Liver (tissue), 7 donors: ENCODE measurements at regions not wholly inside any gene's neighbourhood (a gene's known extent, or its start where the extent isn't known, plus 50 kb on each side); places are given as distances from the start of the nearest gene placed in this dataset.

Experiments
- DNase-seq: peaks from one replicate; pipeline ENCODE4 v3.0.0-alpha.2; 2017; ENCODE audit warnings: low spot score
- H3K27ac ChIP-seq, 2 donors: one replicate each; pipeline ENCODE4 v1.7.0; 2013; ENCODE audit warnings: inconsistent platforms in 2 of 2, low read length in 2 of 2, control low read depth in 1 of 2, low read depth in 1 of 2, mild to moderate bottlenecking in 1 of 2
- H3K27me3 ChIP-seq, 4 donors: one replicate each; pipeline versions ENCODE4 v1.6.1 to v1.7.0; 2013; ENCODE audit warnings: low read length in 3 of 4, inconsistent platforms in 1 of 4, mild to moderate bottlenecking in 1 of 4, moderate library complexity in 1 of 4; ENCODE audit not compliant: control insufficient read depth in 4 of 4, insufficient read depth in 4 of 4
- H3K36me3 ChIP-seq, 4 donors: one replicate each; pipeline versions ENCODE4 v1.6.1 to v1.7.0; 2013; ENCODE audit warnings: low read length in 3 of 4, mild to moderate bottlenecking in 3 of 4, low read depth in 1 of 4, moderate library complexity in 1 of 4; ENCODE audit not compliant: control insufficient read depth in 4 of 4, insufficient read depth in 3 of 4
- H3K4me1 ChIP-seq, 4 donors: one replicate each; pipeline versions ENCODE4 v1.6.1 to v1.7.0; 2013; ENCODE audit warnings: low read length in 3 of 4, mild to moderate bottlenecking in 3 of 4, moderate library complexity in 1 of 4; ENCODE audit not compliant: control insufficient read depth in 4 of 4, insufficient read depth in 4 of 4
- H3K4me3 ChIP-seq, 3 donors: one replicate each; pipeline versions ENCODE4 v1.6.1 to v1.7.0; 2013; ENCODE audit warnings: low read length in 3 of 3, control low read depth in 1 of 3, low read depth in 1 of 3, mild to moderate bottlenecking in 1 of 3
- H3K9ac ChIP-seq, 2 donors: one replicate each; pipeline ENCODE4 v1.7.0; 2013; ENCODE audit warnings: low read length in 2 of 2, mild to moderate bottlenecking in 2 of 2, moderate library complexity in 2 of 2, control low read depth in 1 of 2, low read depth in 1 of 2
- H3K9me3 ChIP-seq, 4 donors: one replicate each; pipeline versions ENCODE4 v1.6.1 to v1.7.0; 2013; ENCODE audit warnings: low read length in 3 of 4; ENCODE audit not compliant: control insufficient read depth in 4 of 4
- EGR1 ChIP-seq, 2 donors: IDR thresholded peaks; 2 replicates each; pipeline ENCODE4 v1.6.1; 2016 to 2018; ENCODE audit warnings: antibody characterized with exemption in 2 of 2, low read depth in 2 of 2
- FOXA1 ChIP-seq: IDR thresholded peaks from 2 replicates; pipeline ENCODE4 v1.6.1; 2016; ENCODE audit warnings: antibody characterized with exemption
- FOXA2 ChIP-seq: IDR thresholded peaks from 2 replicates; pipeline ENCODE4 v1.6.1; 2016; ENCODE audit warnings: antibody characterized with exemption
- GABPA ChIP-seq, 2 donors: IDR thresholded peaks in 1 of 2; conservative IDR thresholded peaks in 1 of 2; 2 replicates each; pipeline ENCODE4 v1.6.1; 2016; ENCODE audit warnings: antibody characterized with exemption in 2 of 2, mild to moderate bottlenecking in 1 of 2, moderate library complexity in 1 of 2
- HNF4A ChIP-seq, 2 donors: conservative IDR thresholded peaks; 2 replicates each; pipeline ENCODE4 v1.6.1; 2016; ENCODE audit warnings: antibody characterized with exemption in 2 of 2, mild to moderate bottlenecking in 2 of 2
- HNF4G ChIP-seq: IDR thresholded peaks from 2 replicates; pipeline ENCODE4 v1.6.1; 2016; ENCODE audit warnings: antibody characterized with exemption
- JUND ChIP-seq, 2 donors: IDR thresholded peaks; 2 replicates each; pipeline ENCODE4 v1.6.1; 2016; ENCODE audit warnings: antibody characterized with exemption in 2 of 2
- NR2F2 ChIP-seq: IDR thresholded peaks from 2 replicates; pipeline ENCODE4 v1.6.1; 2016; ENCODE audit warnings: antibody characterized with exemption
- RAD21 ChIP-seq, 2 donors: IDR thresholded peaks; 2 replicates each; pipeline ENCODE4 v1.6.1; 2016; ENCODE audit warnings: antibody characterized with exemption in 2 of 2, mild to moderate bottlenecking in 2 of 2
- RXRA ChIP-seq, 2 donors: IDR thresholded peaks; 2 replicates each; pipeline ENCODE4 v1.6.1; 2017 to 2018; ENCODE audit warnings: antibody characterized with exemption in 2 of 2, mild to moderate bottlenecking in 1 of 2
- SP1 ChIP-seq: IDR thresholded peaks from 2 replicates; pipeline ENCODE4 v1.6.1; 2018; ENCODE audit warnings: antibody characterized with exemption, mild to moderate bottlenecking
- YY1 ChIP-seq: IDR thresholded peaks from 2 replicates; pipeline ENCODE4 v1.6.1; 2016; ENCODE audit warnings: antibody characterized with exemption, mild to moderate bottlenecking
- WGBS: extraction: QIAGEN DNeasy Blood & Tissue Kit; methylation state at CpG from one replicate; pipeline ENCODE4 v1.1.7; 2013; 5-methylcytosine and 5-hydroxymethylcytosine counted together
- TF ChIP-seq, protein P1 (sequence below): IDR thresholded peaks from 2 replicates; pipeline ENCODE4 v1.6.1; 2016; ENCODE audit warnings: antibody characterized with exemption
- TF ChIP-seq, protein P2 (sequence below): IDR thresholded peaks from 2 replicates; pipeline ENCODE4 v1.6.1; 2016; ENCODE audit warnings: antibody characterized with exemption
- TF ChIP-seq, protein P3 (sequence below): IDR thresholded peaks from 2 replicates; pipeline ENCODE4 v1.6.1; 2016; ENCODE audit warnings: antibody characterized with exemption
- TF ChIP-seq, protein P4 (sequence below): IDR thresholded peaks from 2 replicates; pipeline ENCODE4 v1.6.1; 2016; ENCODE audit warnings: antibody characterized with exemption, mild to moderate bottlenecking
- donor health status: healthy.
- donor health status: healthy.
- donor health status: healthy.
- donor health status: healthy.

DNA sequence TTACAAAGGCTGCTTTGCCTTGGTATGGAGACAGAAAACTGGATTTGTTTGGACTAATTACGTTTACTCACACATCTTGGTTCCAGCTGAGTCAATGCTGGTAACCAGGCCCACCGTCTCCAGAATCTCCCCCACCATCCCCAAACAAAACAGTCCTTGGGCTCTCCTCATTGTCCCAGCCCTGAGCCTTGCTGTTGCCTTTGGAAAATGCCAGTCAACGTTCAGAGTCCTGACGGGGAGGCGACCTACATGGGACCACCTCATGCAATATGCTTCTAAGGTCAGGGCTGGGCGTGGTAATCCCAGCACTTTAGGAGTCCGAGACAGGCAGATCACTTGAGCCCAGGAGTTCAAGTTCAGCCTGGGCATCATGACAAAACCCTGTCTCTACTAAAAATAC is 85.2 kb upstream of the IQSEC1 start:
- no peak for DNase-seq
- Histone ChIP-seq H3K4me3 (no peak overlapping the region), H3K36me3 (no peaks in the 10 kb centered on the region), H3K27ac (no peak overlapping the region), H3K9ac (no peak overlapping the region), H3K9me3 (peaks cover 0 to 11% (median 2%) of the 10 kb centered on the region in 4 donors), H3K27me3 (no peaks in the 10 kb centered on the region), H3K4me1 (no peaks in the 10 kb centered on the region)
- WGBS: 85% methylated on average over 7 of the region's 7 CpGs
- no peak for TF ChIP-seq HNF4G
- TF ChIP-seq, protein P1, sequence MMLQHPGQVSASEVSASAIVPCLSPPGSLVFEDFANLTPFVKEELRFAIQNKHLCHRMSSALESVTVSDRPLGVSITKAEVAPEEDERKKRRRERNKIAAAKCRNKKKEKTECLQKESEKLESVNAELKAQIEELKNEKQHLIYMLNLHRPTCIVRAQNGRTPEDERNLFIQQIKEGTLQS: no peak

DNA sequence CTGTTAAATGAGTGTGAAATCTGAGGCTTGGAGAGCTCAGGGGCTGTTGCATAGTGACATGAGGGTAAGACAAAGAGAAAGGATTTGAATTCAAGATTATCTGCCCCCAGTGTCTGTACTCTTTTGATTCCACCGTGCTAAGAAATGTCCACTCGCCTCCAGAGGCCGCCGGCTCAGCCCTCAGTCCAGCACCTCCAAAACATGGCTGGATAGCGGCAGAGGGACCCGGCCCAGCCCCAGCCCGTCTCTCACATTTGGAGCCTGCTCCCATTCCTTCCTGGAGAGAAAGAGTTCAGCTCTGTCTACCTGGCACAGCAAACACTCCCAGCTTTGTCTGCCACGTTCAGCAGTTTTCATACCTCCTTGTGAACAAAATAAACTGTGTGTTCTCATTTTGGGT is 84.8 kb upstream of the IQSEC1 start:
- Histone ChIP-seq H3K27me3 (no peaks in the 10 kb centered on the region), H3K36me3 (no peaks in the 10 kb centered on the region), H3K27ac (no peak overlapping the region), H3K9ac (no peak overlapping the region), H3K9me3 (peaks cover 0 to 11% (median 2%) of the 10 kb centered on the region in 4 donors), H3K4me1 (no peaks in the 10 kb centered on the region), H3K4me3 (no peak overlapping the region)
- no peak for DNase-seq
- WGBS: 84% methylated on average over 8 of the region's 8 CpGs
- TF ChIP-seq YY1 (no peak), RAD21 (IDR thresholded peaks at IDR 0.05) (no peak), SP1 (no peak), FOXA2 (no peak), HNF4A (conservative IDR thresholded peaks at IDR 0.05) (no peak), GABPA (IDR thresholded peaks at IDR 0.05 in 1 of 2, conservative IDR thresholded peaks at IDR 0.05 in 1 of 2) (no peak), JUND (IDR thresholded peaks at IDR 0.05) (no peak), FOXA1 (no peak), EGR1 (IDR thresholded peaks at IDR 0.05; ENCODE audit: low read depth in 2 of 2) (no peak), HNF4G (no peak), NR2F2 (no peak), RXRA (IDR thresholded peaks at IDR 0.05) (no peak)
- TF ChIP-seq, protein P1: no peak
- TF ChIP-seq, protein P2, sequence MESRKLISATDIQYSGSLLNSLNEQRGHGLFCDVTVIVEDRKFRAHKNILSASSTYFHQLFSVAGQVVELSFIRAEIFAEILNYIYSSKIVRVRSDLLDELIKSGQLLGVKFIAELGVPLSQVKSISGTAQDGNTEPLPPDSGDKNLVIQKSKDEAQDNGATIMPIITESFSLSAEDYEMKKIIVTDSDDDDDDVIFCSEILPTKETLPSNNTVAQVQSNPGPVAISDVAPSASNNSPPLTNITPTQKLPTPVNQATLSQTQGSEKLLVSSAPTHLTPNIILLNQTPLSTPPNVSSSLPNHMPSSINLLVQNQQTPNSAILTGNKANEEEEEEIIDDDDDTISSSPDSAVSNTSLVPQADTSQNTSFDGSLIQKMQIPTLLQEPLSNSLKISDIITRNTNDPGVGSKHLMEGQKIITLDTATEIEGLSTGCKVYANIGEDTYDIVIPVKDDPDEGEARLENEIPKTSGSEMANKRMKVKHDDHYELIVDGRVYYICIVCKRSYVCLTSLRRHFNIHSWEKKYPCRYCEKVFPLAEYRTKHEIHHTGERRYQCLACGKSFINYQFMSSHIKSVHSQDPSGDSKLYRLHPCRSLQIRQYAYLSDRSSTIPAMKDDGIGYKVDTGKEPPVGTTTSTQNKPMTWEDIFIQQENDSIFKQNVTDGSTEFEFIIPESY: no peak
- TF ChIP-seq, protein P3, sequence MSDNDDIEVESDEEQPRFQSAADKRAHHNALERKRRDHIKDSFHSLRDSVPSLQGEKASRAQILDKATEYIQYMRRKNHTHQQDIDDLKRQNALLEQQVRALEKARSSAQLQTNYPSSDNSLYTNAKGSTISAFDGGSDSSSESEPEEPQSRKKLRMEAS: no peak
- TF ChIP-seq, protein P4, sequence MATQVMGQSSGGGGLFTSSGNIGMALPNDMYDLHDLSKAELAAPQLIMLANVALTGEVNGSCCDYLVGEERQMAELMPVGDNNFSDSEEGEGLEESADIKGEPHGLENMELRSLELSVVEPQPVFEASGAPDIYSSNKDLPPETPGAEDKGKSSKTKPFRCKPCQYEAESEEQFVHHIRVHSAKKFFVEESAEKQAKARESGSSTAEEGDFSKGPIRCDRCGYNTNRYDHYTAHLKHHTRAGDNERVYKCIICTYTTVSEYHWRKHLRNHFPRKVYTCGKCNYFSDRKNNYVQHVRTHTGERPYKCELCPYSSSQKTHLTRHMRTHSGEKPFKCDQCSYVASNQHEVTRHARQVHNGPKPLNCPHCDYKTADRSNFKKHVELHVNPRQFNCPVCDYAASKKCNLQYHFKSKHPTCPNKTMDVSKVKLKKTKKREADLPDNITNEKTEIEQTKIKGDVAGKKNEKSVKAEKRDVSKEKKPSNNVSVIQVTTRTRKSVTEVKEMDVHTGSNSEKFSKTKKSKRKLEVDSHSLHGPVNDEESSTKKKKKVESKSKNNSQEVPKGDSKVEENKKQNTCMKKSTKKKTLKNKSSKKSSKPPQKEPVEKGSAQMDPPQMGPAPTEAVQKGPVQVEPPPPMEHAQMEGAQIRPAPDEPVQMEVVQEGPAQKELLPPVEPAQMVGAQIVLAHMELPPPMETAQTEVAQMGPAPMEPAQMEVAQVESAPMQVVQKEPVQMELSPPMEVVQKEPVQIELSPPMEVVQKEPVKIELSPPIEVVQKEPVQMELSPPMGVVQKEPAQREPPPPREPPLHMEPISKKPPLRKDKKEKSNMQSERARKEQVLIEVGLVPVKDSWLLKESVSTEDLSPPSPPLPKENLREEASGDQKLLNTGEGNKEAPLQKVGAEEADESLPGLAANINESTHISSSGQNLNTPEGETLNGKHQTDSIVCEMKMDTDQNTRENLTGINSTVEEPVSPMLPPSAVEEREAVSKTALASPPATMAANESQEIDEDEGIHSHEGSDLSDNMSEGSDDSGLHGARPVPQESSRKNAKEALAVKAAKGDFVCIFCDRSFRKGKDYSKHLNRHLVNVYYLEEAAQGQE: no peak
